ENCODE measurements at regions not wholly inside any gene's neighbourhood (a gene's known extent, or its start where the extent isn't known, plus 50 kb on each side); places are given as distances from the start of the nearest gene placed in this dataset.
"Not testable (repeated sequence)": the region's sequence is repeated elsewhere in the genome, so short reads cannot be mapped to it uniquely, and the experiment has no call there.

GRCh38 chr5:18399461-18400327 is 765.4 kb downstream of the TAF11L14 start:
- not testable (repeated sequence) for TF ChIP-seq CTCF (IDR thresholded peaks at IDR 0.05); REST (IDR thresholded peaks at IDR 0.05; ENCODE audit: insufficient read depth in 1 of 2, low read depth in 2 of 2, low read length in 1 of 2); POLR2AphosphoS5 (IDR thresholded peaks at IDR 0.05; ENCODE audit: low read depth, low read length)
